ENCODE measurements at regions not wholly inside any gene's neighbourhood (a gene's known extent, or its start where the extent isn't known, plus 50 kb on each side); places are given as distances from the start of the nearest gene placed in this dataset.

DNA sequence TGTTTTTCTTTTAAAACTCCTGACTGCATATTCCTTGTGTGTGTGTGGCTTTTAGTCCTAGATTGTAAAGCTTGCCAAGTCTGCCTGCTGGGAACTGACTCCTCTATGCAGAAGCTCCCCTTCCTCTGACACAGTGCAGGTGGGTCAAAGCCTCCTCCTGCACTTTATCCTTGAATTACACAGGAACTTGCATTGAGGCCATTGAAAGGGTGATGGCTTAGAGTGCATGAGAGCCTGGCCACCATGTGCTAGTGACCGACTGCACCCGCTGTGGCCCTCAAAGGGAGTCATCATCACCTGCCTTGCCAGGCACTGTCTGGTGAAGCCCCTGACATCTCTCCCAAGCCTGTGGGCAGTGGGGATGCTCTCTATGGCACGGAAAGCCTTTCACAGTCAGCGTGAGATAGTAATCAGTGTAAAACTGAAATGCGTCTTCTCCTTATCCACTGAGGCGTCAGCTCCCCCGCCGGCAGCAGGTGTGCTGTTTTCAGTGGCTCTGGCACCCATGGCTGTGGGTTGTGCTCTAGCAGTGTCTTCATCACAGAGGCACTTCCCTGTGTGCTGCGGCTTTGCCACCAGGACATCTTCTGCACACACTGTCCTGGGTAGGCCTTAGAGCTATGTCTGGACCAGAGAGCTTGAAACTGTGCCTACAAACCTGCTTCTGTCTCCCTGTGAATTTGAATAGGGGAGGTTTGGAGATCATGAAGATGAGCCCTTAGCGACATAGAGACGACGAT is 87.9 kb downstream of the THBS2 start:
- no peak for DNase-seq

DNA sequence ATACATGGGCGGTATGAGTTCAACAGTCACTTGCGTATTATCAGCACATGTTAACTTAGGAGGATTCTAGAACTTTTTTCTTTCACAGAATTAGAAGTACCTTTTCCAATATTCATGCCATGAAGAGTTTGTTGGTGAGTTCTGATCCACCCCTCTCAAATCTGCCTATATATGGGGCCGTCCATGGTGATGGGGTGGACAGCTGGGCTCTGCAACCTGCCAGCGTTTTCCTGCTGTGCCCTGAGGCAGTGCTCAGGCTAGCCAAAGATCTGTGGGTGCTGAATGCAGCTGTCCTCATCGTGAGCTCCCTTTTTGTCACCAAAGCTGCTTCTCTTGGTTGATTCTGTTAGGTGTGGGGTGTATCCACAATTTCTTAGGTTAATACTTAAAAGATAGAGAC is 88.7 kb downstream of the THBS2 start:
- DNase-seq: no peak

DNA sequence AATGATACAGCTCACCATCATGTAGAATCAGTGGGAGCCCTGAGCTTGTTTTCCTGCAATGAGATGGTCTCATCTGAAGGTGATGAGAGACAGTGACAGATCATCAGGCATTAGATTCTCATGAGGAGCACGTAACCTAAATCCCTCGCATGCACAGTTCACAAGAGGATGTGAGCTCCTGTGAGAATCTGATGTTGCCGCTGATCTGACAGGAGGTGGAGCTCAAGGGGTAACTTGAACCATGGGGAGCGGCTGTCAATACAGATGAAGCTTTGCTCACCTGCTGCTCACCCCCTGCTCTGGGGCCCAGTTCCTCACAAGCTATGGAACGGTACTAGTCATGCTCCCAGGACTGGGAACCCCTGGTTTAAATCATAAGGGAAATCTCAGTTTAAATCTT is 89.2 kb downstream of the THBS2 start:
- no peak for DNase-seq

DNA sequence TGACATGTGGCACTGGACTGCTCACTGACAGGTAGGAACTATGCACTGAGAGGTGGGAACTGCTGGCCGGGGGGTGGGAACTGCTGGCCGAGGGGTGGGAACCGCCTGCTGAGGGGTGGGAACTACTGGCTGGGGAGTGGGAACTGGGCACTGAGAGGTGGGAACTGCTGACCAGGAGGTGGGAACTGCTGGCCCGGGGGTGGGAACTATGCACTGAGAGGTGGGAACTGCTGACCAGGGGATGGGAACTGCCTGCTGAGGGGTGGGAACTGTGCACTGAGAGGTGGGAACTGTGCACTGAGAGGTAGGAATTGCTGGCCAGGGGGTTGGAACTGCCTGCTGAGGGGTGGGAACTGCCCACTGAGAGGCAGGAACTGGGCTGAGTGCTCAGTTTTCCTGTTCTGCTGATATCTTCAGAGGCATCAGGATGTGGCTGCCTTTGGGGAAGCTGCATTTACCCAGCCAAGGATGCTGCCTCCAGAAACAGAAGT is 90.2 kb downstream of the THBS2 start:
- DNase-seq: no peak

DNA sequence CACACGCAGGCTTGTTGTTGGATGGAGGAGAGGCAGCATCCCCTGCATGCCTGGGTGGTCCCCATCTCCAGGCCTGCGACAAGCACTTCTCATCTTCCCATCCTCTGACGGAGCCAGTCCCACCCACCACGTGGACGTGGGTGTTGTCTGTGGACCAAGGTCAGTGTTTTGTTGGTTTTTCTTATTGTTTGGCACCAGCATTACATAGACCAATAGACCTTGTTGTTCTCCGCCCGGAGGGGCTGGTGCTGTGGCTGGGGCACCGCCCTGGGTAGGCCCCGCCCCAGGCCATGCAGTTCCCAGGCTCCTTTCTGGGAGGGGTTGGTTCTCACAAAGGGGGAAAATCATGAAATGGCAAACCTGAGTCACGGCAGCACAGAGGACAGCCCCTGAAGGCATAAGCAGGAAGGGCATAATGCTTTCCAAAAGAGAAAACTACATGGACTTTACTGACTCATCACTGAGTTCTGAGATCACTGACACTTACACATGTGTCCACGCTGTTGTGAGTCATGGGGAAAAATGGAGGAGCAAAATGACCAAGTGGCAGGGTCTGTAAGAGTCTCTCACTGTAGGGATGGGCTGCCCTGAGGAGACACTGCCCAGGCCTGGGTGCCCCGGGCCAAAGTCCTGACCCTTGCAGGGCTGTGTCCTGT is 90.8 kb downstream of the THBS2 start:
- no peak for DNase-seq

DNA sequence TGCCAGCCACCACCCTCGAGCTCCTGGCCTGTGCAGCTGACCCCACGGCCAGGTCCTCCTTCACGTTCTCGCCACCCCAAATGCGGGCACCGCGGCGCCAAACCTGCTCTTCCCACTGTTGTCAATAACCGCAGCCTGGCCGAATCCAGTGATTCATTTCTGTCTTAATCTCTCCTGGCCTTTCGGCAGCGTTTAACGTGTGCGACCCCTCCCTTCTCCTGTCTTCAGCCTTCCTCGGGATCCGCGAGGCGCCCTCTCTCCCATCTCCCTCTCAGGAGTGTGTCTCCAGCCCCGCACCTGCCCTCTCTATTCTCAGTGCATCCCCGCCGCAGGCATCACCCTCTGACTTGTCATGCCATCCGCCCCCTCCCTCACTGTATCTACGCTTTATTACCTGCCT is 91.4 kb downstream of the THBS2 start:
- DNase-seq: no peak

DNA sequence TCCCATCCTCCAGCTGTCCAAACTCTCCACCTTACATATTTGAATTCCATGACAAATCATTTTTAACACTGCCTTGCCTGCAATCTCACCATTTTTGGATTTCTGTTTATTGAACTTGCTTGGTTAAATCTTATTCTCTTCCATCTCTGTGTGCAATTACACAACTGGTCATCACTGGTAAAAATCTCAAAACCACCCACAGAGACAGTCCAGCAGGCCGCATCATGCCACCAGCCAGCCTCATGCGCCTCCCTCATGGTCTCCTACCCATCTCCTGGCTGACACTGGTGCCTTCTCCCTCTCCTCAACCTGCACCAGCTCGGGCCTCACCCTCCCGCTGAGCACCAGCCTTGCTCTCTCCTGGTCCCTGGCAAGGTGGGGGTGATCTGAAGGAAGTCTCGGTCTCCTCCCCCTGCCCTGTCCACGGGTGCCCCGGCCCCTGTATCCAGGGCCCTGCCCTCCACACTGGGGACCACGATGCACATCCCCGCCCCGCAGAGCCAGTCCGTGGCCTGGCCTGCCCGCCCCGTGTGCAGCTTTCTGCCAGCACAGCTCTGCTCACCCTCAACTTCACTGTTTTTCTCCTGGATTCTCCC is 92.0 kb downstream of the THBS2 start:
- DNase-seq: no peak

DNA sequence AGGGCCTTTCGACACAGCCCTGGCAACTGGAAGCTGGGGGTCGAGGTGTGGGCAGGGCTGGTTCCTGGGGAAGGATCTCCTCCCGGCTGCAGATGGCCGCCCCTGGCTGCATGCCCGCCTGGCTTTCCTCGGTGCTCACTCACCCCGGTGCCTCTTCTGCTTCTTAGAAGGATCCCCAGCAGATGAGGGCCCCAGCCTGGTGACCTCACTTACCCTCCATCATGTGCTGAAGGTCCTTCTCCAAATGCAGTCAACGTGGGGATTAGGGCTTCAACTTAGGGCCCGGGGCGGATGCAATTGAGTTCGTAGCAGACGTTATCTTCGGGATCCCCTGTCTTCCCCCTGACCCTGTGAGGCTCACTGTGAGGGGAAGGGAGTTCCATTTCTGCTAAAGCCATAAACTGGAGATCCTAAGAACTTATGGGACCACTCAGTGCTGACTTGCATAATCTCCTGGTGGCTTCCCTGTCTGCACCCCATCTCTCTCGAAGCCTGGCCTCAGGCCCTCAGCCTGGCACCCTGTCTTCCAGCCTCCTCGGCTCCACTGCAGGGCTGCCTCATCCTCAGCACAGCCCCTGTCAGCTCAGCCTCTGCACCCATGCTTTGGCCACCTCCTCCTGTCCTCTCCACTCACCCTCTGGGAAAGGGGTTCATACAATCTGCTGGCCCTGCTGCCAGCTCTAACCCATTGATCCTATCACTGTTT is 92.6 kb downstream of the THBS2 start:
- DNase-seq: no peak

DNA sequence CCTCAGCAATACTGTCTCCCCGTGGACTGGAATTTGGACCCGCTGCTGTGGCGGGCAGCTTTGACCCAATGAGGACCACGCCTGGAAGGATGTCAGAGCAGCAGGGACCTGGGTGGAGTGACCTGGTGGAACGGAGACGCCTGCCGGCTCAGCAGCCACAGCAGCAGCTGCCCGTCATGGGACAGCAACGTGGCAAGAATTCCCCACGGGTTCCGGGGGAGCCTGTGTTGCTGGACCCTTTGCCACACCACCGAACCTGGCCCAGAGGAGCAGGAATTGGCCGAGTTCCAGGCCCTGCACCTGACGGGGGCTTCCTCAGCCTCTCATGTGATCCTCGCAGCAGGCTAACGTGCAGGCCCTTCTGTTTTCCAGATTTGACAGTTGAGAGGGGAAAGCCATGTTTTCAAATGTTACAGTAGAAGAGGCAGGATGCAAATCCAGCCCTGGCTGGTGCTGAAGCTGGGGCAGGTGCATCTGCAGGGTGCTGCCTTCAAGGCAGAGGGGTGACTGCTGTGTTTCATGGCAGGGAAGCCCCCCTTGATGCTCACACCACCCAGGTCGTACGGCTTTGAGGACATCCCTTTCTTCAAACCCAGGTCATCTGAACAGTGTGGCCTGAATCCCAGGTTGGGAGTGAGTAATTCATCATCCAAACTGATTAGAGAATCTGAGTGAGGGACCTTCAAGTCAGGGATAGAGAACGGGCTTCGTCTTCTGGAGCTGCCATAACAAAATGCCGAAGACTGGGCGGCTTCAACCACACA is 93.4 kb downstream of the THBS2 start:
- DNase-seq: no peak

DNA sequence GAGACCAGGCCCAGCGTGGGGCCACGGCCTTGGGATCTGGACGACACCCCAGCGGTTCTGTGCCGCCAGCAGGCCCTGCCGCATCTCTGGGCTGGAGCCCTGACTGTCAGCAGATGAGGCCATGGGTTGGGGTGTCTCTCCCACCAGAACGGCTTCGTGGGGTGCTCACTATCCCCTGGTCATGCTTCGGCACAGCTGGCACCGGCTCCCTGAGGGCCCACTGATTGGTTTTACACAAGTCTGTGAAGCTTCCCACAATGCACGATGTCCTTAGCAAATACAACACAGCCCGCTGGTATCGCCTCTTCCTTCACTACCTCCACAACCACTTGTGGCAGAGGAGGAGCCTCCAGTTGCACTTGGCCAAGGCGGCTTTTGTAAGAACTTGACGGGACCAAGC is 94.3 kb downstream of the THBS2 start:
- DNase-seq: no peak

DNA sequence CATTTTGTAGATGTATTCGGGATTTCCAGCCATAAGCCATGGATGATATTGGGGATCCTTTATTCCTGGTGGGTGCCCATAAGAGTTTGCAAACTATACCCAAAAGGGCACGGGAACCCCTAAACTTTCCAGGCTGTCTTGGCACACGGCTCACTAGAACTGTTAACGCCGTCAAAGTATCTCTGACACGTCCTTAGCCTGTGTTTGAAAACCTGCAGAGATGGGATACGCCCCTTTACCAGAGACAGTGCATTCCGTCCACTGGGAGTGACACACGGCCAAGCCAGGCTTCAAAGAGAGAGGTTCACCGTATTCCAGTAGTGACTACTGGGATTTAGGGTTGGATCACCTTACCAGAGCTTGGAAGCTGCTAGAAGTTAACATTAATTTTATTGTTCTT is 95.0 kb downstream of the THBS2 start:
- DNase-seq: no peak

DNA sequence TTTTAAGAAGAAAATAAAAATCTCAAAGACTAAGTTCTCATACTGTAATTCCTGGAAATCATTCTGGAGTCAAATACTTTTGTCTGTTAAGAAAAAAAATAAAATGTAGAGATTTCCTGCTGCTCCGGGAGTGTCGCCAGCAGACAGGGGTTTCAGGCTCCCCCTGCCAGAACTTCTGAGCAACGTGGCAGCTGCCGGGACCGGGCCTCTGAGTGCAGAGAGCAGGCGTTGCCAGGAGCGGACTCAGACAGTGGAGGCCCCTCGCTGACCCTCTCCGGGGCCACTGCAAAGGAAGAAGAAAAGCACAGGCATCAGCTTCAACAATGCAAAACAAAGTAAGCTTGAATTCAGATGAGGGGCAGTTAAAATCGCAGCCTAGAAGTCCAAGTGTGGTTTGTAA is 95.5 kb downstream of the THBS2 start:
- peak; percentile 39 for DNase-seq

DNA sequence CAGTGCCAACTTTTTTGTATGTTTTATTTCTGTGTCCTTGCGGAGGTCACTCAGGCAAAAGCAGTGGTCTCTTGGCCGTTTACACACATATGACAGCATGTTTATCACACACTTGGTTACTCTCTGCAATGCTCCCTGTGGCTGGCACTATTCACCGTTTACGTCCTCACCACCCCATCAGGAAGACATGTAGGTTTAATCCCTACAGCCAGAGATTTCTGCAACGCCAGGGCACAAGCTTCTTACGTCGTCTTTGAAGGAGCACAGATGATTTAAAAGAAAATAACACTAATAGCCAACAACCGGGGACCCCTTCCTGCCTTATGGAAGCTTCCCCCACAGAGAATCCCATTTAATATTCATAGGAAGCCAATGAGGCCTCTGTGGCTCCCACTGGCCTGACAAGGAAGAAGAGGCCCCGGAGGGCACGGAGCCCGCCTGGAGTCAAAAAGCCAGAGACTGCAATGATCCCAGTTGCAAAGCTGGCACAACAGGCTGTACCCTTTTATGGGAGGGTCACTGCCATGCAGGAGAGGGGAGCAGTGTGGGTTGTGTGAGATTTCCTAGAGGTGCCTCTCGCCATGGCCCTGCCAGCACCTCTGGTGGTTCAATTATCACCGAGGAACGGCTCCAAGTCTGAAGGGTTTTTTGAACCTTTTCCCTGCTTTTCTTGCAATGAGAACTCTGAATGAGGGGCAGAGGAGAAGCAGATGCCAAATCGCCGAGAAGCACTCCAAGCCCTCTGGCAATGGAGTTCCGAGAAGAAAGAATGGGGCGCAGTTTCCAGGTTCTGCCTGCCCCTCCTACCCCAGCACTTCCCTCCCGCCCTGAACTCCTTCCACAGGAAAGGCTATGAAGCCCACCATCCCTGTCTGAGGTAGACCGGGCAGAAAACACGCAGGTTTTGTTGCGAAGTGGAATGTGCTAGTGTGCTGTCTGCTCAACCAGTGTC is 96.2 kb downstream of the THBS2 start:
- no peak for DNase-seq

DNA sequence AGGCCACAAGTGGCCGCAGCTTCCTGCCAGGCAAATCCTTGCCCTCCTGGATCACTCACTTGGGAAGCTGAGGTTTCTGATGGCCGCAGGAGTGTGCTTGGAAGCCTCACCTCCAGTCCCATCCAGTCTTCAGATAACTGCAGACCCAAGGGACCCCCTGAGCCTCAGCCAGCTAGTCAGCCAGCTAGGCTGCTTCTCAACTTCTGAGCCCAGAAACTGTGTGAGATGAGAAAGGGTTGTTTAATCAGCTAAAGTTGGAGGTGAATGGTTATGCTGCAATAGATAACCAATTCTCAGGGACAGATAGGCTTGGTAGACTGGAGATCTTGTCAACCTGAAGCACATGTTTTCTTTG is 96.9 kb downstream of the THBS2 start:
- no peak for DNase-seq

DNA sequence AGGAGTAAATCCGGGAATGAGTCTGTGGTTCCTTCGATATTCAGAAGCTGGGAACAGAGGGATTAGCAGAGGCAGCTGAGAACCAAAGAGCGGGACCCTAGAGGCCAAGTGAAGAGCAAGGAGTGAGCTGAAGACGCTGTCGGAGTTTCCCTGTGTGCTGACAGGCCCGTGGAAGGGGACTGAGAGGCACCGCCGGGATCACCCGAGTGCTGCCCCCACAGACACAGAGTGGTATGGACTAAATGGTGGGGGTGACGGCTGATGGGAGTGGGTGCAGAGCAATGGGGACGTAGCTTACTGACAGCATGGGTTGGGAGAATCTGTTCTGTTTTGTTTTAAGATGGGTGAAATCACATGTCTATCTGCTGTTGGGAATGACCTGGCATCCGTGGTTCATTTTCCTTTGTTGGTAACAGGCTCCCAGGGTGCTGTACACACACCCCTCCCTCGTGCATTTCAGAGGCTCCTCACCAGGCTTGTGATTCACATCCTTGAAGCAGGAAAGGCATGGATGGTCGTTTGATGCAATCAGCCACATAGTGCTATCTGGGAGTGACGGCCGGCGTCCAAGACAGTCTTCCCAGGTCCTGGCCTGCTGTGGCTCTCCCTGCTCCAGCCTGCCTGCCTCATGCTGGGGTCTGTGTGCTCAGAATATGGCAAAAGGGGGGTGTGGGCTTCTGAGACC is 97.4 kb downstream of the THBS2 start:
- no peak for DNase-seq

DNA sequence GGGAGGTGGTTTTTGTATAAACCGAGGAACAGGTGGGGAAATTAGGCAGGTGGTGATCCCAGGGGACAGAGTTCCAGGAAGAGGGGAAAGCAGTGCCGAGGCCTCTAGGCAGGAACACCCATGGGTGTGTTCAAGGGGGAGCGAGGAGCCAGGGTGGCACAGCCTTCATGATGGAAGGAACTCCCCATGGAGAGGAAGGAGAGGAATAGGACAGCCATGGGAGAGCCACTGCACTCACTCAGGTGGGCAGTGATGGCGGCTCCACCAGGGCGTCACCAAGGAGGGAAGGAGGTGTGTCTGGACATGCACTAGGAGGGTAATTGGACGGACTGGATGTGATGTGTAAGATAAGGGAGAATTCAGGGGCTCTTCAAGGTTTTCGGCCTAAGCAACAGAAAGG is 98.2 kb downstream of the THBS2 start:
- DNase-seq: no peak

DNA sequence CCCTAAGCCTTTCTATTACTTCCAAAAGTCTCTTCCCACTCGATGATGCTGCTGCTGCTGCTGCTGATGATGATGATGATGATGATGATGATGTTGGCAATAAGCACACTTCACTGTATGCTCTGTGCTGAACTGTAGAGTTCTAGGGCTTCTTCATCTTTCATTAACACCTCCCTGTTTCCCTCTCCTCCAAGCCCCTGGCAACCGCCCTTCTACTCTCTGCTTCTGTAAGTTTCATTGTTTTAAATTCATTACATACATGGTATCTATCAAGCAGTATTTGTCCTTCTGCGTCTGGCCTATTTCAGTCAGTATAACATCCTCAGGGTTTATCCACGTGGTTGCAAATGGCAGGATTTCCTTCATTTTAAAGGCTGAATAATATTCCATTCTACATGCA is 100.2 kb downstream of the THBS2 start:
- no peak for DNase-seq

DNA sequence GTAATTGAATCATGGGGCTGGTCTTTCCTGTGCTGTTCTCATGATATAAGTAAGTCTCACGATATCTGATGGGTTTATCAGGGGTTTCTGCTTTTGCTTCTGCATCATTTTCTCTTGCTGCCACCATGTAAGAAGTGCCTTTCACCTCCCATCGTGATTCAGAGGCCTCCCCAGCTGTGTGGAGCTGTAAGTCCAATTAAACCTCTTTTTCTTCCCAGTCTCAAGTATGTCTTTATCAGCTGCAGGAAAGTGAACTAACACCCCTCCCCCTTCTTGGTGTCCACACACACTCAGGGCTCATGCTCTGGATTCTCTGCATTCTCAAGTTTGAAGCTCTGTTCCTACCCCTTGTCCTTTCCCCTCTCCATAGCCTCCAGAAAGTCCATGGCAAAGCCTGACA is 107.1 kb downstream of the THBS2 start:
- DNase-seq: no peak

DNA sequence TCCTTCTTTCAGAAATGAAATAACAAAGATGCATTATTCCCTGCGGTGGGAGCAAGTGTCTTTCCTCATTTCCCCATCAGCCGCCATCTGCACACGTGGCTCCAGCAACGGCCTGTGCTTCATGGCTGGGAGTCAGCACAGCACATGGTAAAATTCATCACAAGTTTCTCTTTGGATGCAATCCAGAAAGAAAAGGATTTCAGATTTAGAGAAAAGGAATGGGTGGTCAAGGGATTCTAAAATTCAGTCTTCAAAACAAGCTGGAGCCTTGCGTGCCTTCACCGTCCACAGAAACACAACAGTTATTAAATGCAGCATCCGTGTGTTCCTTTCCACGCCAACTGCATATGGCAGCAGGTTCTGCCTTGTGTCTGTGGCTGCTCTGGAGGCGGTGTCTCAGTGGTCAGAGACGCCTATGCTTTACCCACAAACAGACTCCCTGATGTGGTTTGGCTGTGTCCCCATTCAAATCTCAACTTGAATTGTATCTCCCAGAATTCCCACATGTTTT is 107.6 kb downstream of the THBS2 start:
- no peak for DNase-seq

DNA sequence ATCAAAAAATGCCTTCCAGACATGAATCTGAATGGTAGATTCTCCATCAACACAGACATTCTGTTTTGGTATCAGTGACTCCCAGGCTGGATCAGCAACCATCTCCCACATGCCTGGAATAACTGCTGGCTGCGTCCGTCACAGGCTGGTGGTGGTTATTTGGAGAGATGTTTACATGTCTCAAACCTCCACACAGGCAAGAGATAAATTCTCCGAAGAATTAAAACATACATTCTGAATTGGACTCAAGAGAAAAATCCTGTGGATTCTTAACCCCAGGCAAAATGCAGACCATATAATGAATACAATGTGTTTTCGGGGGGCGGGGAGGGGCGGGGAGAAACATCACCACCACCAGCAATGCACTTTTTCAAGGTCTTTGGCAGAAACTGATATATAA is 108.2 kb downstream of the THBS2 start:
- DNase-seq: no peak

DNA sequence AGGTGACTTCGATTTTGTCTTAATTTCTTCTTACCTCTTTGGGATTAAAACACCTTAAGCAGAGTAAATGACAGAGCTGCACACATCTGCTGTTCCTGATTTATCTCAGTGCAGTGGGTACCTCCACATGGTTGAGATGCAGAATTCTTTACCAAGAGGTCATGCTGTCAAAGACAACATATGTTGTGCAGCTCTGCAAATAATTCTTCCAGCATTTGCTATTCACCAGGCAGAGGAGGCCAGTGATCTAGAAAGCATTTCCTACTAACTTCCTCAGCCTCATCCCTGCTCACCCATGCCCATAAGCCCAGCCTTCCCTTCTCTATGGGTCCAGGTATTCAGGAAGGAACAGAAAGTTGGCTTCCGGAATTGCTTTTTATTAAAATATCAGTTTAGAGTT is 109.3 kb downstream of the THBS2 start:
- no peak for DNase-seq

All from NCI-H1092 (cell line).